ENCODE measurements at regions not wholly inside any gene's neighbourhood (a gene's known extent, or its start where the extent isn't known, plus 50 kb on each side); places are given as distances from the start of the nearest gene placed in this dataset.
"Not testable (repeated sequence)": the region's sequence is repeated elsewhere in the genome, so short reads cannot be mapped to it uniquely, and the experiment has no call there.

DNA sequence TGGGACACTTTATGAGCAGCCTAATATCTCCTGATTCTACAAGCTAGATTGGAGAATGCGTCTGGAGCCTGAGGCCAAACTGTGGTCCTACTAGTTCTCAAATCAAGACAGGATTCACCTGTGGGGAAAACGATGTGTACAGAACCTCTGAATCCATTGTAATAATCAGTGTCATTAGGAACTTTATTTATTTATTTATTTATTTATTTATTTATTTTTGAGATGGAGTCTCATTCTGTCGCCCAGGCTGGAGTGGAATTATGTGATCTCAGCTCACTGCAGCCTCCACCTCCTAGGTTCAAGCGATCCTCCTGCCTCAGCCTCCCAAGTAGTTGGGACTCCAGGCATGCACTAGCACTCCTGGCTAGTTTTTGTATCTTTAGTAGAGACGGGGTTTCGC lies 52.6 kb upstream of the KIF26B start:
- not testable (repeated sequence) for DNase-seq (ENCODE audit: extremely low read depth in 1 of 2, low read depth in 1 of 2)

DNA sequence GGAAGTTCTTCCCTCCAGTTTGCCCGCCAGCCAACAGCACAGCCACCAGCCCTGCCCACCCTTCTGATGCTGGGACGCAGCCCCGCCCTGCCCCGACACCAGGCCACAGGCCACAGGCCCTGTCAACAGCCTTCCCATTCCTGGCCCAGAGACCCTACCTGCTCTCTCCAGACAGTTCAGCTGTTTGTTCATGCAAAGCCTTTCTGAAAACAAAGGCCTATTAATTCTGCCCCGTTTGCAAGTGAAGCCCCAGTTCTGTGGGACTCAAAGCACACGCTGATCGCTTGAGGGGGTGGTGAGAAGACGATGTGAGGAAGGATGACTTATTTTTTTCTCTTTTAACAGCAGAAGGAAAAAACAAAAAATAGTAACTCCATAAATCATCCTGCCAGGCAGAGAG lies 55.4 kb upstream of the KIF26B start:
- DNase-seq (ENCODE audit: extremely low read depth in 1 of 2, low read depth in 1 of 2), result no peak

DNA sequence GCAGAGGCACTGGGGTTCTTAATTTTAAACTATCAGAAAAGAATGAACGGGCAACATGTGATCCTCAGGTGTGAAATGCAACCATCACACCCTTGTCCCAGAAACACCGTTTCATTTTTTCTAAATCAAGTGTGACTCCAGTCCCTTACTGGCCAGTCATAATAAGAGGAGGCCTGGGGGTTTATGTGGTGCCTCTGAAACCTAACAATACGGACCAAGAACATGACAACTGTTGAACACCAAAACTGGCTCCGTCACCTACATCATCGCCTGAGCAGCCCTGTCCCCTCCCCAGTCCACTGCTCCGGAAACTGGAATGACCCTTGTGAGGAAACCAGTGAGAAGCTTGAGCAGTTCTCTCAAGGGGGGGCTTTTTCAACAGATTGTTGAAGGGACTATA lies 55.9 kb upstream of the KIF26B start:
- no peak for DNase-seq (ENCODE audit: extremely low read depth in 1 of 2, low read depth in 1 of 2)

DNA sequence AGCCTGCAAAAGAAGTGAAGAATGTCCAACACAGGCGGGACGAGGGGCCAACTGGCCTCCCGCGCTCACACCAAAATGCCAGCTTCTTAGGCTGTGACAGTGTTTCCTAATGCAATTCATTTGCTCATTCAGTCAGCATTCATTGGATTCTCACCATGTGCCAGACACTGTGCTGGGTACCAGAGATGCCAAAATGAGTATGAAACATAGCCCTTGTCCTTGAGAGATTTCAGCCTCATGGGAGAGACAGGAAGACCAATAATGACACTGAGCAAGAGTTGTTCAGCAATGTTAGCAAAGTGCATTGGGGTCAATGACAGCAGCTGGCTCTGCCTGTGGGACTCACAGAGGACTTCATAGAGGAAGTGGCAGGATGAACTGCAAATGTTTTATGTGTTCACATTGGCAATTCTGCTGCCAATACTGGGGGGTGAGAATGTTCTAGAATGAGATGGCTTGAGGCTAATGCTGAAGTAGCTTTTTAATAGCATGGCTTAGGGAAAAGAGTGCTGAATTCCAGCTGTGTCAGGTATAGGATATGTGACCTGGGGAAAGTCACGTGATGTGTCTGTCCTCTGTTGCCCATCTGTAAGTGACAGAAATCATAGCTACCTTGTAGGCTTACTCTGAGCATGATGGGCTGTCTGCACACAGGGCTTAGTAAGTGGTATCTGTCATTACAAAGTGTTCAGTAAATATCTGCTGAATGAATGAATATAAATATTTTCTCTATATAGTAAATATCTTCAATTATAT lies 58.3 kb upstream of the KIF26B start:
- no peak for DNase-seq (ENCODE audit: extremely low read depth in 1 of 2, low read depth in 1 of 2)

DNA sequence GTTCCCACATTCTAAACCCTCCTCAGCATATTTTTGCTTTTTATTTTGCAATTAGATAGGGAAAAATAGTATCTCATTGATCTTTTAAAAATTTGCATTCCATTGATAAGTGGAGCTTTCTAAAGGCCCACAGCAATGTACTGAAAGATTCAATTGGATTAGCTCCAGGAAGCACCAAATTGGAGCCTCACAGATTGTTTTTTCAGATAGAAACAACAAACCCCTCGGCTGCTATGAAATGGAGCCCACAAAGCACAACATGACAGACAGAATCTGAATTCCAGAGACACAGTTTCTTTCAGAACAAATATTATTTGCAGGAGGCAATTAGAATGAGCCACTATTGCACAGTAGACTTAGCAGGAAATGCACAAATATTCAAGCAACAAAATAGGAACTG lies 58.9 kb upstream of the KIF26B start:
- no peak for DNase-seq (ENCODE audit: extremely low read depth in 1 of 2, low read depth in 1 of 2)

DNA sequence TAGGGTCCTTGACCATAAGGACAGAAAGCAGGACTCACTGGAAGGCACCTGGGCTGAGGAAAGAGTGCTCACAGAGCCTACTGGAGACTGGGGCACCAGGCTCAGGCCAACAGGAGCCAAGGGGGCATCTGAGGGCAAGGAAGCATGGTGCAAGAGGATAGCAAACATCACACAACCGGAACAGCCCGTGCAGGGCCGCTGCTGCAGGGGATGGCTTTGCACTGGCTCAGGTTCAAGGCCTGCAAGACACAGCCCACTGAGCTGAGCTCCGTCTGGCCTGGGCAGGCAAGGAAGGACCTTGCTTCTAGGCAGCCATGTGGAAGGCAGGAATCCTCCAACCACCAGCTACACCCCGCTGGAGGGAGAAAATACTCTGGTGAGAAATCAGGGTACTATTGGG lies 59.8 kb upstream of the KIF26B start:
- DNase-seq (ENCODE audit: extremely low read depth in 1 of 2, low read depth in 1 of 2), result no peak

DNA sequence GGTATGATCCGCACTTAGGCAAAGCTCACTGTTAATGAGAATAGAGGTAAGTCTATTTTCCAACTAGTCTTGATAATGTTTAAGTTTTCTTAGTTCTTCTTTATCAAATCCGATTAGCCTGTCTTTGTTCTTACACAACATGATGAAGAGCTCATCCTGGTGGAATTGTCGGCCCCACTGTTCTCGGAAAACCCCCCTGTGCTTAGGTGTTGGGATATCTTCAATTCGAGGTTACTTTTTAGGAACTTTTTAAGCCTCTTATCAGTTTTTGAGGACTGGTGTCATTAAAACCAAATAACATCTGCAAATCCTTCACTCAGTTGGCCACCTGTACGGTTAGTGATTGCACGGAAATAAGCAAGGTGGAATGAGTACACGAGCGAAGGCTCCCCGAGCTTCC lies 60.7 kb upstream of the KIF26B start:
- no peak for DNase-seq (ENCODE audit: extremely low read depth in 1 of 2, low read depth in 1 of 2)

DNA sequence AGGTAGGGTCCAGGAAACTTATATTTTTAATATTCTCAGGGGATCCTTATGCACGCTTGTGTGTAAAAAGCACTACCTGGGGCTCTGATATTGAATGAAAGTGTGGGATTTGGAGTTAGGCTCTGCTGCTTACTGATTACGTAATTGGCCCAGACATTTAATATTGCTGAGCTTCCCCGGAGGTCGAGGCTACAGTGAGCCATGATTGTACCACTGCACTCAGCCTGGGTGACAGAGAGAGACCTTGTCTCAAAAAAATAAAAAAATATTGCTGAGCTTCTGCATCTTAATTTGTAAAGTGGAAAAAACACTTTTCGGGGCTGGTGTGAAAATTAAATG lies 62.2 kb upstream of the KIF26B start:
- DNase-seq (ENCODE audit: extremely low read depth in 1 of 2, low read depth in 1 of 2), result no peak

DNA sequence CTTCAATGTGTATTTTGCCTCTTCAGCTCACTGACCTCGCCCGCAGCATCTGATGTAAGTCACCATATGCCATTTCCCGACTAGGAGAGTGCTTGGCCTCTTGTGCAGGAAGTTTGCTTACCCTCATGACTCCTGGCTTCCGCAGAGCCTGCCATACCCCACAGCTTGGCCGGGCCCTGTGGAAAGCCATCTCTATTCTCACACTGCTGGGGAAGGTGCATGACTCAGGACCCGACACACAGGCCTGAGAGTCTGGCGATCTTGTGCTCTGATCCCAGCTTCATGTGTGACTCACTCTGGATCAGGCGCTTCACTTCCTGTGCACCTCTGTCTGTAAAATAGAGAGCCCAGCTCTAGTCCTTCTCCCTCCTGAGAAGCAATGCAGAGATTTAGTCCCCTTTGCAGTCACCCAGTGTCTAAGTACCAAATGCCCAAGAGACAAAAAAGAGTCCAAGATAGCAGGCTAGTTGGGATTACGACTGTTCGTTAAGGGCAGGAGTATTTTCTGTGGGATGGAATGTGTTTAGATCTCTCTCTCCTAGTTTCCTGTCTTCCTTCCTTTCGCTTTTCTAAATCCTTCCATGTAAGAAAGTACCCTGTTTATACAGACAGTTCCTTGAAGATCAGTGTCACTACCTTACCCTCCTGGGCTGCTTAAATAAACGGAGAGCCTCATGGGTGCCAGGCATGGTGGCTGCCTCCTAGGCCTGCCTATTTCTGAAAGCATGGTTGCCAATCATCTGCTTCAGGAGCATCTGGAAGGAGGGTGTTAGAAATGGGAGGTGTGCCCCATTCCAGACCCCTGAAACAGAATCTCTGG lies 62.8 kb upstream of the KIF26B start:
- no peak for DNase-seq (ENCODE audit: extremely low read depth in 1 of 2, low read depth in 1 of 2)

DNA sequence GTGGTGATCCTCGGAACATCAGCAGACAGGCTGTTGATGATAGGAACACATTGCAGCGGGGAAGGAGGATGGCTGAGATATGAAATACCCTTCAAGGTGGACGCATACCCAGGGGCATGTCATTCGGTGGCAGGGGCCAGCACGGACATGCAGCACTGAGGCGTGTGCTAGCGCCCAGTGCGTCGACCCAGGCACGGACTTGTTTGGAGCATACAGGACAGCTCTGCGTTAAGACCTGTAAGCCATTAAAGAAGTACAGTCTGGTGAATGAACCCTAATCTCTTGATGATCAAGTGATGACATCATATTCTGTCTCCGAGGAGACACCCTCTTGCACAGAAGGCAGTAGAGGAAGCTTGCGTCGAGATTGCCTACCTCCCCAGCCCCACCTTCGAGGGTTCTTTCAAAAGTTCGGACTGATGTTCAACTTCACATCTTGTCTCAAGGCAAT lies 63.6 kb upstream of the KIF26B start:
- no peak for DNase-seq (ENCODE audit: extremely low read depth in 1 of 2, low read depth in 1 of 2)

DNA sequence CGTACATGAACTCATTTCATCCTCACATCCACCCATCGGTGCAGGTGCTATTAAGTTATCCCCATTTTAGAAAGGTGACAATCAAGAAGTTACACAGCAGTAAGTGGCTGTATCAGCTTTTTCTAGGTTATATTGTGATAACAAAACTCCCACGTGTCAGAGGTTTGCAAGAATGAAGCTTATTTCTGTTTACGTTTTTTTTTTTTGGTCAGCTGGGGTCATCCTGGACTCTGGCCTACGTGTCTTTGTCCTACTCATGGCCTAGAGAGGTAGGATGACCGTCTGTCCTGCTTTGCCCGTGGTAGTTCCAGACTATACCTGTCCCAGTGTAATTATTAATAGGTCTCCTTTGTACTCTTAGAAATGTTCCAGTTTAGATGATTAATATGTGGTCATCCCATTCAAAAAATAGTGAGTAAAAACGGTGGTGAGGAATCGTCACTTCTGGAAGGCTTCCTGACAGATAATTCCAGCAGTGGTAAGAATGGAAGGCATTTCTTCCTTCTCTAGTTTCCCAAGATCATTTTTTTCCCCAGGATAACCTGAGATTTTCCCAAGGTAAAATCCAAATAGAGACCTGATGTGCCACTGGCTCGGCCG lies 64.2 kb upstream of the KIF26B start:
- no peak for DNase-seq (ENCODE audit: extremely low read depth in 1 of 2, low read depth in 1 of 2)

DNA sequence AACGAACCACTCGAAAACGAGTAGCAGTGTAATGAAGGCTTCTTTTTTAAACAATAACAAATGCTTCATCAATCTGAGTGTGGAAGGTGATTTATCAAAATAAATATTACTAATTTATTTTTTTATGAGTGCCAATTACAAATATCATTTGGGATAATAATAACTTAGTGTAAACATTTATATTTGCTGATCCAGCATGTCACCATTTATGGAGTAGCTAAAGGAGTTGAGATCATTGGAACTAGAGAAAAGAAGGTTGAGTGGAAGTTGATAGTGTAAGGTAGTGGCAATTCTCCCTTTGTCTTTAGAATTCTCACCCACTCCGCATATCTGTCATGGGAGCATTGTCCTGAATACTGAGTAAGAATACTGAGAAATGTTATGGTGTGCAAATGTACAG lies 67.1 kb upstream of the KIF26B start:
- no peak for DNase-seq (ENCODE audit: extremely low read depth in 1 of 2, low read depth in 1 of 2)

DNA sequence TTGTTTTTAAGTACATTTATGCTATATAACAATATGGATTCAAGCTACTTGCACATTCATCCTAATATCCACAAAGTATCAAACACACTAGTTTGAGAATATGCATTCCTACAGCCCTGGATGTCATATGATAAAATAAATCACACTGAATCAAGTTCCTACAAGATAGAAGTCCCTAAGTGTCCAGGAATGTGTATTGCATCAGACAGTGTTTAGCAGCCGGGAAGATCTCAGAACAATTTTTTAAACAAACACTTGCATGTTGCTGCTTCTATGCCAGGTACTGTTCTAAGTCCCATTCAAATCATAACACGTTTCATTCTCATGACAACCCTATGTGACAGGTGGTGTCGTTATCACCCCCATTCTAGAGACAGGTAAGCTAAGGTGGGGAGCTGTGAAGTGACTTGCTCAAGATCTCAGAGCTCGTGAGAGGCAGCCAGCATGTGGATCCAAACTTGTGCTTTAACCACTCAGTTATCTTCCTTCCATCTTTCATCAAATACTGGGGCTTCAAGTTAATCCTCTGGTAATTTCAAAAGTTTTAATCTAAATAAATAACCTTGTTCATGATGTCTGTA lies 68.3 kb upstream of the KIF26B start:
- no peak for DNase-seq (ENCODE audit: extremely low read depth in 1 of 2, low read depth in 1 of 2)

DNA sequence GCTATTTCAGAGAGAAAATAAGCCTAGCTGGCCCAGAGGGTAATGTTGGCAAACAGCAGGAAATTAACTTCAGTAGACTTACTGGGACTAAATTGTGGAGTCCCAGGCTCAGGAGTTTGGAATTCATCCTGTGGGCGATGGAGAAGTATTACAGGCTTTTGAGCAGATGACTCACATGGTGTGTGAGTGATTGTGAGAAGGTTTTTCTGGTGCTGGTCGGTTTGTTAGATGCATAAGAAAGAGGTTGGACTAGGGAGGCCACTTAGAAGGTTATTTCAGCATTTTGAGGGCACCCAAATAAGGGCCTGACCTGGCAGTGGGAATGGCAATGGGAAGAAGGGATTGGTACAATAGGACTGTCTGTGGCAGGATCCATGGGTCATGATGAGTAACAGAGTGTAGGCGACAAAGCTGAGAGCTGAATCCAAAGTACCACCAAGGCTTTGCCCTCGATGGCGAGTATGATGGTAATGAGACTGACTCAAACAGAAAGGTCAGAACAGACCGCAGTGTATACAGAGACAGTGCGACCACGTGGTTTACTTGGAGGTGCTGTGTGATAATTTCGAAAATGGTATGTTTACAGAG lies 69.2 kb upstream of the KIF26B start:
- DNase-seq (ENCODE audit: extremely low read depth in 1 of 2, low read depth in 1 of 2), result no peak

DNA sequence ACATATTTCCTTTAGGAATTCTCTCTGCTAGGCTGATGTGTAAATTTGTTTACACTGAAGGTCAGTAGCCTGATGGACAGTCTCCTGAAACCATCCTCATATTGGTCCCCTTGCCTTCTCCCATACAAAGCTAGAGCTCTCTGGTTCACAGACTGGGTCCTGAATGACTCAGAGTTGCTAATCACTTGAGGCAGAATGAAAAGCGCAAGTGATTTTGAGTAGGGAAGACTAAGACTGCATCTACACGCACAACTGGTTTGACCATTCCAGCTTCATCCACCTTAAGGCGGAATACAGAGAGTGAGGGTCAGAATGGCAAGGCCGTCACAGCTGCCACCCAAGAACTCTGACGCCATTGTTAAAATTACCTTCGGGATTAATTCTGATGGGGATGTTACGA lies 70.2 kb upstream of the KIF26B start:
- DNase-seq (ENCODE audit: extremely low read depth in 1 of 2, low read depth in 1 of 2), result no peak

DNA sequence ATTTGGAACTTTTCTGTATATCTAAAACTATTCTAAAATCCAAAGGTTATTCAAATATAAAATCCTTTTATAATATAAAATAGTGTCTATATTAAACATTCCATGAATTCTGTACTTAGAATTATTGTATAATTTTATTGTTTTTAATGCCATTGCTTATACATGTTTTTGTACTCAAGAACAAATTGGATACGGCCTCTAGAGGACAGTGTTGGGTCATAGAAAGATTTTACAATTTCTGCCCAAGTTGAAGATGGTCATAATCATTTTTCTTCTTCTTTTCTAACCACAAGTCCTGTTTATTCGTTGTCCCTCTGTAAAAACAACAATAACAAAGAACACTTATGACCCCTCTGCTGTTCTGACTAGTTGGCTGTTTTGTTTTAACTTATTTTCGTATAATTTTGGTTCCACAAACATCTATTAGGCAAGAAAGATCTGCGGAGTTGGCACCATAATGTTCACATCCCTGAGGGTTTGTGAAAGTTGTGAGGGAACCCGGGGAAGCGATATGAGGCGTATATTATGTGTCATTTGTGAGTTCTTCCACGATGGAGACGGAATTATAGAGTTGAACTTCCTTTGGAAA lies 75.7 kb upstream of the KIF26B start:
- no peak for DNase-seq (ENCODE audit: extremely low read depth in 1 of 2, low read depth in 1 of 2)

DNA sequence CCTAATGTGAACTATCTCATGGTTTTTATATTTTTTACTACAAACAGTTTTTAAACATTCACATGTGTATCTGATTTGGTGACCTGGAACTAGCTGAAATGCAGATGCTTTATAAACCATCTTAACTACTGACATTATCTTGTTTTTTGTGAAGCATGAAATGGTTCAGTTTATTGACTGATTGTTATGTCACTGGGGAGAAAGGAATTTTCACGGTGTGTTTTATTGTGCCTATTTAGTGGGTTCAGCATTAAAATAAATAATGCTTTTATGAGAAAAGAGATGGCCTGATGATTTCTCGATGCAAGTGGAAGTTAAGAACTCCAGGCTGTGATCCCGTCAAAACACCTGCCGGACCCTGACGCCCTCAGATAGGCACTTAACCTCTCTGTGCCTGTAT lies 79.9 kb upstream of the KIF26B start:
- no peak for DNase-seq (ENCODE audit: extremely low read depth in 1 of 2, low read depth in 1 of 2)

DNA sequence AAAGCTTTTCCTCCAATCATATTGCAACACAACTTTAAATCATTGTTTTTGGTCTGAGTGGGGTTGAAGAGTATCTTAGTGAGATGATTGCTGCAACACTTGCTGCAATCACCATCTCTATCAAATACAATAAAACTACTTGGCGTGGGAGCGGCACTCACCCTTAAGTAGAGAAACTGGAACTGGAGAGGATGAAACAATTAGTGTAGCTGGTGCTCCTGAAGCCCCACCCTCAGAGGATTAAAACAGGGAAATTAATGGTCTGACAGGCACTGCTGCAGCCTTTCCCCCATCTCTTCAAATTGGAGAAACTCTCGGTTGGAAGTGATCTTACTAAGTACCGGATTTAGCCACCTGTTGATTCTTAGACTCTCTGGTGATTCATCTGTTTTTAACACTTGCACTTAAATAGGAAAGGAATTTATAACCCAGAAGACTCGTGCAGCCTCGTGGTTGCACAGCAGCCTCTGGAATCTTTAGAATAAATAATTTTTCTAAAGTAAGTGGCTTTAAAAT lies 80.5 kb upstream of the KIF26B start:
- no peak for DNase-seq (ENCODE audit: extremely low read depth in 1 of 2, low read depth in 1 of 2)

DNA sequence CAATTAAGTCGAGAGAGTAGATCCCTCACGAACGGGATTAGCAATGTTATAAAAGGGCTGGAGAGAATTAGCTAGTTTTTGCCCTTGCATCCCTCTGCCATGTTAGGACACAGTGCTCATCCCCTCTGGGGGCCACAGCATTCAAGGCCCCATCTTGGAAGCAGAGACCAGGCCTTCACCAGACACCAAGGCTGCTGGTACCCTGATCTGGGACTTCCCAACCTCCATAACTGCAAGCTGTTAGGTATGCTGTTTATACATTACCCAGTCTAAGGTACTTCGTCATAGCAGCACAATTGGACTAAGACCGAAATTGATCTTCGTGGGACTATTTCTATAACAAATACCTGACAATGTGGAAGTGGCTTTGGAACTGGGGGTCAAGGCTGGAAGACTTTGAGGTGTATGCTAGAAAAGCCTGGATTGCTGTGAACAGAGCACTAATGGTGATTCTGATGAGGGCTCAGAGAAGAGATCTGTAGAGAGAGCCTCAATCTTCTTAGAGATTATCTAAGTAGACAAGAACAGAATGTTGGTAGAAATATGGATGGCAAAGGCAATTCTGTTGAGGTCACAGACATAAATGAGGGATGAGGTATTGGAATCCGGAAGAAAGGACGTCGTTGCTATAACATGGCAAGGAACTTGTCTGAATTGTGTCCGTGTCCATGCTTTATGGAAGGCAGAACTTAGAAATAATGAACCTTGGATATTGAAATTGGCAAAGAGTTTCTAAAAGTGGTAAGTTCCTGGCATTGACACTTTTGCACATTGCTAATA lies 83.8 kb upstream of the KIF26B start:
- no peak for DNase-seq (ENCODE audit: extremely low read depth in 1 of 2, low read depth in 1 of 2)

DNA sequence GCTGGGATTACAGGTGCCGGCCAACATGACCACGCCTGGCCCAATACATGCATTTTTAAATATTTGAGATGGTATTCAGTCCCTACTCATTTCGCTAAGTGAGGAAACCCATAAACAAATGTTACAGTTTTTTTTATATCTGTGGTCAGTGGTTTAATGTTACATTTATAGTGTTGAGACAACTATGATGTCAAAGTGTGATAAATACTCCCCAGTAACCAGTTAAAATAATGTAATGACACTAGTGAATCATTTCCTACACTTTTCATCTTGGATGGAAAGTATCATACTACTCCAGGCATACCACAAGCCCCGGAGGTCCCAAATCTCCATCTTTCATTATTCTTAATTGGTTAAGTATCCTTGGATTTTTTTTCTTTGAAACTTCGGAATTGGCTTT lies 87.5 kb upstream of the KIF26B start:
- no peak for DNase-seq (ENCODE audit: extremely low read depth in 1 of 2, low read depth in 1 of 2)
